ENCODE measurements at regions not wholly inside any gene's neighbourhood (a gene's known extent, or its start where the extent isn't known, plus 50 kb on each side); places are given as distances from the start of the nearest gene placed in this dataset.

GRCh38 chr14:85224241-85224640, 305.7 kb upstream of the FLRT2 start:
- TF ChIP-seq EP300 (IDR thresholded peaks at IDR 0.05) (no peak), CTCF (IDR thresholded peaks at IDR 0.05) (no peak), POLR2AphosphoS5 (IDR thresholded peaks at IDR 0.05) (no peak)

Measured in upper lobe of left lung (tissue), 4 donors.